ENCODE measurements at regions not wholly inside any gene's neighbourhood (a gene's known extent, or its start where the extent isn't known, plus 50 kb on each side); places are given as distances from the start of the nearest gene placed in this dataset.

DNA sequence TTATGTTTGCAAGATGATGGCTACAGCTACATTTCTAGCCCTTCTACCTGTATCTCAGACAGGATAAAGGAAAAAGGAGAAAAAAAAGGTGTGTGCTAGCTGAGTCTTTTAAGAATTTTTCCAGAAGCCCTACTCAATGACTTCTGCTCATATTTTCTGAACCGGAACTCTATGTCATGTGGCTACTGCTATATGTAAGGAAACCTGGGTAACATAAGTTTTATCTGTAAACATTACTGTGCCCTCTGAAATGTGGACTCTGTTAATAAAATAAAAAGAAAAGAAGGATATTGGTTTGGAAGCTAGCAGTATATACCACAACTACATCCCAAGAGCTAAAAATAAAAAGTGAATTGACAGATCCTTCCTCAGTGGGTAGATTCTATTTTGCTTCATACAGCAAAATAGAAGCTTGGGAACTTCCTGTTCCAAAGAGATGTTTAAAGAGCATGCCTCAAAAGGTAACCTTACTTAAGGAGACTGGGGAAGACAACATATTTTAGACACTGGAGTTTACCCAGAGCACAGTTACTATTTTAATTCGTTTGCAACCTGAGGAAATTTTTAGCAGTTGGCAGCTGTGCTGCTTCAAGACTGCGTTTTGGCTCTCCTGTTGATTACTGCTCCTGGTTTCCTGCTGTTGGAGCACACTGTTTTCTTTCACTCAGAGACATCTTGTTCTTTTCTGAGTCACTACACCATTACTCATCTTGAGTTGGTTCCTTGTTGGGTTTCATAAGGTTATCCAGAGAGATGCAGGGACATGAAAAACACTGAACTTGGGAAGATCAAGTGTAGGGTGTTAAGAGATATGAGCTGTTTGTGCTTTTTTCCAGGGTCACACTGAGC lies 280.7 kb downstream of the NFKBIZ start:
- peak in 1 of 2 donors; percentile 87 for DNase-seq (ENCODE audit: low read depth in 1 of 2, low spot score in 1 of 2)

DNA sequence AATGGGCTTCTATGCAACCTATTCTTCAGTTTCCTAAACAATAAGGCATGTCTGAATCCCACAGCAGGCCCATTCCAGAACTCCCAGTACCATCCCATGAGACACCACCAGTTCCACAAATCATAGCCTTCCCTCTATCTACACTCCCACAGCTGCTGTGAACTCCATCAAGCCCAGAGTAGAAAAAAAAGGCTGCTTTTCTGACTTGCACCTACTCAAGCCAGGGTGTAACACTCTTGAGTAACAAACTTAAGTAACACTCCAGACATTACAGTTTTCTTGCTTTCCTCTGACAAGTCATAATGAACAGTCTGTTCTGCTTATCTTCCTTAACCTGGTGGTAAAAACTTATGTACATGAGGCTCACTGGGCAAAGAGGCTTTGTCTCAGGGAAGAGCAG lies 283.1 kb downstream of the NFKBIZ start:
- Histone ChIP-seq H3K4me3 (no peak overlapping the region), H3K4me1 (ENCODE audit: low read depth) (peaks cover 7% of the 10 kb centered on the region), H3K27me3 (no peaks in the 10 kb centered on the region), H3K36me3 (no peaks in the 10 kb centered on the region), H3K9me3 (ENCODE audit: low read depth) (no peaks in the 10 kb centered on the region), H3K27ac (no peak overlapping the region)
- DNase-seq (ENCODE audit: low read depth in 1 of 2, low spot score in 1 of 2): peak in 1 of 2 donors; percentile 86
- TF ChIP-seq, protein P1, sequence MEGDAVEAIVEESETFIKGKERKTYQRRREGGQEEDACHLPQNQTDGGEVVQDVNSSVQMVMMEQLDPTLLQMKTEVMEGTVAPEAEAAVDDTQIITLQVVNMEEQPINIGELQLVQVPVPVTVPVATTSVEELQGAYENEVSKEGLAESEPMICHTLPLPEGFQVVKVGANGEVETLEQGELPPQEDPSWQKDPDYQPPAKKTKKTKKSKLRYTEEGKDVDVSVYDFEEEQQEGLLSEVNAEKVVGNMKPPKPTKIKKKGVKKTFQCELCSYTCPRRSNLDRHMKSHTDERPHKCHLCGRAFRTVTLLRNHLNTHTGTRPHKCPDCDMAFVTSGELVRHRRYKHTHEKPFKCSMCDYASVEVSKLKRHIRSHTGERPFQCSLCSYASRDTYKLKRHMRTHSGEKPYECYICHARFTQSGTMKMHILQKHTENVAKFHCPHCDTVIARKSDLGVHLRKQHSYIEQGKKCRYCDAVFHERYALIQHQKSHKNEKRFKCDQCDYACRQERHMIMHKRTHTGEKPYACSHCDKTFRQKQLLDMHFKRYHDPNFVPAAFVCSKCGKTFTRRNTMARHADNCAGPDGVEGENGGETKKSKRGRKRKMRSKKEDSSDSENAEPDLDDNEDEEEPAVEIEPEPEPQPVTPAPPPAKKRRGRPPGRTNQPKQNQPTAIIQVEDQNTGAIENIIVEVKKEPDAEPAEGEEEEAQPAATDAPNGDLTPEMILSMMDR (IDR thresholded peaks at IDR 0.05; ENCODE audit: low read depth, low read length): no peak

More for the DNA sequence above, 280.7 kb downstream of the NFKBIZ start:
- H3K9me3 ChIP-seq (ENCODE audit: low read depth): no peaks in the 10 kb centered on the region
- no peaks in the 10 kb centered on the region for H3K36me3 ChIP-seq
- H3K4me1 ChIP-seq (ENCODE audit: low read depth): peaks cover 7% of the 10 kb centered on the region
- TF ChIP-seq, protein P1 (IDR thresholded peaks at IDR 0.05; ENCODE audit: low read depth, low read length): no peak
- no peaks in the 10 kb centered on the region for H3K27me3 ChIP-seq
- H3K4me3 ChIP-seq: no peak overlapping the region
- no peak overlapping the region for H3K27ac ChIP-seq

DNA sequence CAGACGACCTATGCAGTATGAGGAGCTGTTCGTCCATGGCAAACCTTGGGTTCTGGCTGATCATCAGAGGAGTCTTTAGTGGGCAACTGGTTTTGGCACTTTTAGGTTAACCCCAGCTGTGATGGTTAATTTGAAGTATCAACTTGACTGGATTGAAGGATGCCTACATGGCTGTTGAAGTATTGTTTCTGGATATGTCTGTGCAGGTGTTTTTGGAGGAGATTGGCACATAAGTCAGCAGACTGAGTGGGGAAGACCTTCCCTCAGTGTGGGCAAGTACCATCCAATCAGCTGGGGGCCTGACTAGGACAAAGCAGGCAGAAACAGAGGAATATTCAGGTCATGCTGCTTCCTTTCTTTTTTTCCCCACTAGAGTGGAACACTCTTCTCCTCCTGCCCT lies 284.1 kb downstream of the NFKBIZ start:
- no peaks in the 10 kb centered on the region for H3K36me3 ChIP-seq
- DNase-seq (ENCODE audit: low read depth in 1 of 2, low spot score in 1 of 2): no peak
- H3K9me3 ChIP-seq (ENCODE audit: low read depth): no peaks in the 10 kb centered on the region
- H3K4me3 ChIP-seq: no peak overlapping the region
- H3K27ac ChIP-seq: no peak overlapping the region
- H3K4me1 ChIP-seq (ENCODE audit: low read depth): peaks cover 7% of the 10 kb centered on the region
- TF ChIP-seq, protein P1 (IDR thresholded peaks at IDR 0.05; ENCODE audit: low read depth, low read length): no peak
- H3K27me3 ChIP-seq: no peaks in the 10 kb centered on the region

DNA sequence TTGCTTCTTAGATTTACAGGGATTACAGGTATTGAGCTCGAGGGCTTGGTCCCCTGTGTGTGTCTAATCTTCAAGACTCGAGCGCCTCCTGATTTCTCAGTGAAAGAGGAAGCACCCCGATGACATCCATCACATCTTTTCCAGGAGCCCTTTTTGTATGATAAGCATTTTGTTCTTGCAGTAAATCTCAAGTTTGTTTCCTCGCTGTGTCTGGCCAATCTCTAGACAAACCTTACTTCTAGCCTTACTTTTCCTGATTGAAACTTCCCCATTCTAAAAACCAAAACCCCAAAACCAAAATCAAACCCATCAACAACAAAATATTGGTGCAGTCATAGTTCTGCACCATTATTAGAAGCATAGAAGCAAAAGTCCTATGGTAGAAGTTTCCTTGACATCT lies 286.0 kb downstream of the NFKBIZ start:
- Histone ChIP-seq H3K4me1 (ENCODE audit: low read depth) (no peaks in the 10 kb centered on the region), H3K36me3 (no peaks in the 10 kb centered on the region), H3K4me3 (no peak overlapping the region), H3K9me3 (ENCODE audit: low read depth) (no peaks in the 10 kb centered on the region), H3K27ac (no peak overlapping the region), H3K27me3 (no peaks in the 10 kb centered on the region)
- TF ChIP-seq, protein P1 (IDR thresholded peaks at IDR 0.05; ENCODE audit: low read depth, low read length): no peak
- DNase-seq (ENCODE audit: low read depth in 1 of 2, low spot score in 1 of 2): no peak

DNA sequence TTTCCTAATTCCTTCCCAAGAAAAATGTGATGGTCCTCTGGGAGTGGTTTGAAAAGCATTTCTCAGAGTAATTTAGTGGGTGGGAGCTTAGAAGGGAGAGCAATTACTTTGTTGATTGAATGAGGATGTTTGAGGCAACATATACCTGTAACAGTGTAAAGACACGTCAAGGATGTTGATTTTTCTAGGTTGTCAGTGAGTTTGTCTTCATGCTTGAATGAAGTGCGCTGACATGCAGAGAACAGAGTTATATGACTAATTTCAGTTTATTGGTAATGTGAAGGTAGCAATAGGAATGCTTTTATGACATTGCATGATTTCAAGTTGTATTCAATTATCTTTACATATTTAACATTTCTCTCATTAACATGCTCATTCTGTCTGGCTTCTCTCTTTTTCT lies 286.9 kb downstream of the NFKBIZ start:
- TF ChIP-seq, protein P1 (IDR thresholded peaks at IDR 0.05; ENCODE audit: low read depth, low read length): no peak
- H3K4me3 ChIP-seq: no peak overlapping the region
- H3K27me3 ChIP-seq: no peaks in the 10 kb centered on the region
- peaks cover 7% of the 10 kb centered on the region for H3K4me1 ChIP-seq (ENCODE audit: low read depth)
- no peak for DNase-seq (ENCODE audit: low read depth in 1 of 2, low spot score in 1 of 2)
- H3K36me3 ChIP-seq: no peaks in the 10 kb centered on the region
- no peak overlapping the region for H3K27ac ChIP-seq
- no peaks in the 10 kb centered on the region for H3K9me3 ChIP-seq (ENCODE audit: low read depth)

All from cardiac muscle cell (in vitro differentiated cells and primary cell).